NCI-H69 (cell line): ENCODE measurements at regions not wholly inside any gene's neighbourhood (a gene's known extent, or its start where the extent isn't known, plus 50 kb on each side); places are given as distances from the start of the nearest gene placed in this dataset.
"Not testable (repeated sequence)": the region's sequence is repeated elsewhere in the genome, so short reads cannot be mapped to it uniquely, and the experiment has no call there.

Source experiments
- DNase-seq: peaks from one replicate; lab custom pipeline; 2025; lab: John Stamatoyannopoulos, UW

DNA sequence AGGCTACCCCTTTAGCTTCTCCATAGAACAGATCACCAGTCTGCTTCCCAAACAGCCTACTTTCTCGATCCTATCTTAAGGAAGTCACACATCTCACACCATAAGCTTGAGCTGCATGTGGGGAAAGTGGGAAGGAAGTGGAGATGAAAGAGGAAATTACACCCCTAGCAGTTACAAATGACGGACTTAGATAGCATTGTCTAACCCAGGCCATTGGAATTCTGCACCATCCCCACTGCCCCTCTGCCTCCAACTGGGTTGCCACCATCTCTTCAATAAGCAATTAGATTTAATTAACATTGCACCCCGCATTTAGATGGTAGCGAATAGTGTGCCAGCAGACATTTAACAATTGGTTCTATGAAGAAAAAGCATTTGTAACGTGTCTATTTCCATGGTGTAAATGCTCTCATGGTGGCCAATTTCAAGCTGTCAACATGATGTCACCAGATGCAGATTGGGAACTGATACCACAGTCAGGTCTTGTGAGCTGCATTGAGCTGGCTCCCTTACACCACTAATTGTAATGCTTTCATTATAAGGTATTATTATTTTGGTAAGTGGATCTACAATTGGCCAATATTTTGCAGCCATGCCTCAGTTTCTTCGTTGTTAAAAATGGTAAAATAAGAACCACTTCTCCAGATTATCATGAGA is 124.7 kb downstream of the CD24 start:
- no peak for DNase-seq

DNA sequence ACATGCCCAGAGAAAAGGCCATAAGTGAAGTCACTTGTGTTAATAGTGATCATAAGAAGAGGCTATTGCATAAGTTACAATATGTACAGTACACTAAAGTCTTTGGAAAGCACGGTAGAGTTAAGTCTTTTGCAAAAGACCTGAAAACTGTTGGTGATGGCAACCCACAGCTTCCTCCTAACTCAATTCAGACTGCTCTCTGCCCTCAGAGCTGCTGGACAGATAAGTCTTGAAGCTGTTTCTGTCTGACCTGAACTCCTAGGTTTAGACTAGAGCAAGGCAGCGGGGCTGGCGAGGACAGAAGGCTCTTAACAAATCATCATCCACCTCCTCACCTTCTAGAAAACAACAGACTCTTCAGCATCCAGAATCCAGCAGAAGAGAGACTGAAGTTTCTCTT is 125.4 kb downstream of the CD24 start:
- DNase-seq, result no peak

DNA sequence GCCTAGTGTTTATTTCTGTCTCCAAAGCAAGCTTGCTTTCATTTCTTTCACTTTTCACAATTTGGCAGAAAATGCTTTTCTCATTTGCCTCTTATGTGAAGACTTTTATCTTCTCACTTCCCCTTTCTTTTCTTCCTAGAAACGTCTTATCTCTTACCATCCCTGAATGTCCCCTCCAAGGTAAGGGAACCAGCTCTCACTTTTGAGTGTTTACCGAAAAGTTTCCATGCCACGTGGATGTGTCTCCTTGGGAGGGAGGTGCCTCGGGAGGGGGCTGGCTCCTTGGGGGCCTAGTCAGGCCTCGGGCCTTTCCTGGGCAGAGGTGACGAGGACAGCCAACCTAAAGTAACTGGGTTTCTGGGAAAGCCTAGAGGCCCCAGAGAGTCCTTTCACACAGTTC is 127.4 kb downstream of the CD24 start:
- DNase-seq, result no peak

DNA sequence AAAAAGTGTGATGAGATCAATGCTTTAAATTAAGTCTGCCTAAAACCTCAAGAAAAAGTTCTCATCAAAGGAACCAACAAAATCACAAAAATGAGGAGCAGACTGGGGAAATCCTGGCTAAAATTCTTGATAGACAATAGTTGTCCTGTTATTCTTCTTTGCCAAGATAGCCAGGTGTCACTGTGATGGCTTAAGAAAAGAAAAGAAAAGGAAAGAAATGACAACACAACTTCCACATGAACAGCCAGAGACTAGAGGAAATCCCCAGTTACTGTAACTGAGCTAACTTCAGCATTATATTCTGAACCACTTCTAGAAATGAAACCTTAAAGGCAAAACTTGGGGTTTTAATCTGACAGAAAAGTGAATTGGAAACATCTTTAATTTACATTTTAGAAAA is 129.6 kb downstream of the CD24 start:
- DNase-seq, result no peak

DNA sequence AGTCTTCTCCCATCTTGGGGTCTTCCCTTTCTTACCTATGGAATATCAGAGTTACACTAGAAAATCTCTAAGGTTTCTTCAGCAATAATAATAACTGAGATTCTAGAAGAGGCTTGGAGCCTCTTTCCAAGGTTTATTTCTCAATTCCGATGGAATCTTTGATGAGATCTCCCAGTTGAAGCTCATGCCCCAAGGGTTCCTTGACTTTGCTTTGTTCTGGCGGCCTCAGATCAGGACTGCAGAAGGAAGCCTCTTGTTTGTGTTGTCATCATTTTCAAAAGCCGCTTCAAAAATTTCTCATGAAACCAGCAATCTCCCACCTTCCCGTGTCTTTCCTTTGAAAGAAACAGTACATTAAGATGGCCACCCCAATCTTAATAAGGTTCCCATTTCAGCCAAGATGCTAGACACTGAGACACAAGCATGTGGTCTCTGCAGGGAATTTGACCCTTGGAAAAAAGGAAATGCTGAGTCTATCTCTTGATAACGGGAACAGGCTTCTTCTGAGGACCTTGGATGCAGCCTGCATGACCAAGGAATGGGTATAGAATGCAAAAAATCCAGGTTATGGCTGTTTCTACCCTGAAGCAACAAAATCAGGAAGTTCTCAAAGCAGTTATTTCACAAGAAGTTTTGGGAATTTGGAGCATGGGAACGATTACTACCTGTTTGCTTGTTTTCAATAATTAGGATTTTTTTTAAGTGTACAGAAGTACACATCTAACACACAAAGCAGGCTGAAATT is 141.6 kb downstream of the CD24 start:
- DNase-seq, result no peak

DNA sequence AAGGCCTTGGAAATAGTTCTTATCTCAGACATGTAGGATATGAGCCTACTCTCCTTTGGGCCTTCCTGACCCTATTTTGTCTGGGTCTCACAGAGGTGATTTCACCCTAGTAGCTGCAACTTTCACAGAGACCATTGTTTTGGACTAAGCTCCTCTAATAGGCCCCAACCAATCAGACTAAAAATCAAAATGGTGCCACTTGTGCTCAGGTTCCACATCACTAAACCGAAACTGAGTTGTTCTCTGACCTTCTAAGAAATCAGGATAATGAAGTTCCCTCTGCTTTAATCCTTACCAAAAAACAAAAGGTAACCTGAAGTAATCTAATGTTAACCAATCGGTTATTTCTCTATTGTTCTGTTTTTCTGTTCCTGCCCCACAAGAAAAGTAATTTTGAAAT is 143.6 kb downstream of the CD24 start:
- DNase-seq, result no peak

DNA sequence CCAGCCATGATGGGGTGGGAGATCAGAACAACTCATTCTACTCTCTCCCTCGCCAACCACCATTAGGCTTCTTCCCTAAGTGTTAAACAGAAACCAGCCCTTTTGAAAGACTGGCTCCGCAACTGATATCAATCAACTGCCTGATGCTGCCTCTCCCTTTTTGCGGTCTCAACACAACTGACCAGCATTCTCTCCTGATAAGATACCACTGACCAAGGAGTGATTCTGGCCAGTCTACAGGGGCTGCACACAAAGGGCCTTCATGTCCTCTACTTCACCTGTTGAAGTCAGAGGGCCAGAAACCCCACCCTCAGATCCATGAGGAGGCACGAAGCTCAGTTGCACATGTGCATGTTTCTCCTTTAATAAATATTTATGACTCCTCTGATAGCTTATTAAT is 145.1 kb downstream of the CD24 start:
- DNase-seq, result no peak

DNA sequence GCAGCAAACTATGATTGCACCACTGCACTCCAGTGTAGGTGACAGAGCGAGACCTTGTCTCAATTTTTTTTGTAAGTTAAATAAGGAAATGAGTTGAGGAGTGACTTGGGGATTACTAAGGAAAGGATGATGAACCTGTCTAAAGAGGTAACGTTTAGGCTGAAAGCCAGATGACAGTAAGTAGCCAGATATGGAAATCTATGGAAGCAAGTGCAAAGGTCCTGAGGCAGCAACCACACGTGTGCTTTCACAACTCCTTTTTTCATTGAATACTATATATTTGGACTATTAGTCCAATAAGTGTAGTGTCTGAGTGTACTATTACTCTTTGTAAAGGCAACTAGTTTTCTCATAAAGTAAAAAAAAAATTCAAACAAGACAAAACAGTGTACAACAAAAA is 147.4 kb downstream of the CD24 start:
- DNase-seq, result no peak

DNA sequence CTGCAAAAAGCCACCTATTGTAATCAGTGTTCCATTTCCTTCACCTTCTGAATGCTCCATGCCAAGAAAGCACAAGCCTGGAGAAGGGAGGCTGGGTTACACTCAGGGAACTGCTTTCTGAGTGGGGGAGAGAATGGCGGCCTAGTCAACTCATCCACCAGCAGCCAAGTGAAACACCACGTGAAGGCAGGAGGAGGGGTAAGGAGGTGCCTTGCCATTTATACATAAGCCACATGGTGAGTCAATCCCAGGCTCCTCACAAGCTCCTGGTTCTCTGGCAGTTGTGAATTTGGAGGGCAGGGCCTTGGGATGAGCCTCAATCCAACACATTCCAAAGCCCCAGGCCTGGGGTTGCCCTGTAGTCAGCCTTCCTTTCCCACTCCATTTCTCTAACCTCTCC is 149.4 kb downstream of the CD24 start:
- no peak for DNase-seq

DNA sequence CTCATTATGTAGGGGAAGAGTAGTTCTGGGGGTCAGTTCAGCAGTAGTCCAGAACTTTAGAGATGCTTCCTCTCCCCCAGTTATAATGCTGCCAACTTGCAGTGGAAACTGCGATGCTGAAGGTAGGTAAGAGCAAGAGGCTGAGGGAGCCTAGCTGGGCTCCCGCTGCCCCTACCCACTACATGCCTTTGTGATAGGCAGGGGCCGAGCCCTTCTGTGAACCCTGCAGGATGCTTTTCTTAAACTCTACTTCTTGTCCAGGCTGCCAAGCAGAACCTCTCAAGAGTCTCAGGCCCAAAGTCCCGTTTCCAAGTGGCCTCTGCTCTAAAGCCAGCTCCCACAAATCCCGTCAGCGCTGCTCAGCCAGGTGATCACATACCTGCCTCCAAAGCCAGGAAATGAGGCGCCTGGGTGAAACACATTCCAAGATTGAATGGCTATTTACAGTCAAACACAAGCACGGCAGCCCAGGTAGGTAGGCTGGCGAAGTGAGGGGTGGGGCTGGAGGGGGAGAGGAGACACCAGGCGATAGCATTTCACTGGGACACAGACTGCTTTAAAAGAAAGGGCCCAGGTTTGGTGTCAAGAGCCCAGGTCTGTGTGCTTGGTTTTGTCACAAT is 150.7 kb downstream of the CD24 start:
- DNase-seq, result no peak

DNA sequence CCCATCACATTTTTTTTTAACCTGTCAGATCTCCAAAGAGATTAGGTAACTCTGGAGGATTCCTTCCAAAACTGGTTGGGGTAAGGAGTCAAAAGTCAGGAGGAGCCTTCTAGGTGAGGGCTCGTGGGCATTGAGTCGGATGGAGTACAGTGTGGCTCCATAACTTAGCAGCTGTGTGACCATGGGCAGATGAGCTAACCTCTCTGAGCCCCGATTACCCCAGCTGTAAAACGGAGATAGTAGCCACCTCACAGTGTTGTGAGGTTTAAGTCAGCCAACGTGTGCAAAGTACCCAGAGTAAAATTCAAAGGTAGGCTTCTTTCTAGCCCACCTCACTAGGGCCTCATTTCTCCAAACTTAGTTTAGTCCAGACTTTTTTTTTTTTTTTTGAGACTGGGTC is 151.5 kb downstream of the CD24 start:
- DNase-seq, result no peak

DNA sequence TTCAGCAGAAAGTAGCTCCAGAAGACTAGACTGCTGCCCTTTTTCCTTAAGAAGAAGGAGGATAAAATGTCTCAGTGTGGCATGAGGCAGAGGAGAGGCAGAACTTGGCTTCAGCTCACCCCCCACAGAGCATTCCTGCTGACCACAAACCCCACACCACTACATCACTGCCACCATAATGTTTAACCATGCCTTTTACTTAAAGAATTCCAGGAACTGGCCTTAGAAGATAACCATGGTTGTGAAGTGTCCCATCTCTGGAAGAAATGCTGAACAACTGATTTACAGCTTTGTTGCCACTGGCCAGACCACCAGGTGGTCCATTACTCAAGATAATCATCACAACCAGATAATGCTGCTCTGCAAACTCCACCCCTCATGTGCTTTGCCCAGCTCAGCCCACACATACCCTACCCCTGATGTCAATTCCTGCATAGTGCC is 154.1 kb downstream of the CD24 start:
- no peak for DNase-seq

DNA sequence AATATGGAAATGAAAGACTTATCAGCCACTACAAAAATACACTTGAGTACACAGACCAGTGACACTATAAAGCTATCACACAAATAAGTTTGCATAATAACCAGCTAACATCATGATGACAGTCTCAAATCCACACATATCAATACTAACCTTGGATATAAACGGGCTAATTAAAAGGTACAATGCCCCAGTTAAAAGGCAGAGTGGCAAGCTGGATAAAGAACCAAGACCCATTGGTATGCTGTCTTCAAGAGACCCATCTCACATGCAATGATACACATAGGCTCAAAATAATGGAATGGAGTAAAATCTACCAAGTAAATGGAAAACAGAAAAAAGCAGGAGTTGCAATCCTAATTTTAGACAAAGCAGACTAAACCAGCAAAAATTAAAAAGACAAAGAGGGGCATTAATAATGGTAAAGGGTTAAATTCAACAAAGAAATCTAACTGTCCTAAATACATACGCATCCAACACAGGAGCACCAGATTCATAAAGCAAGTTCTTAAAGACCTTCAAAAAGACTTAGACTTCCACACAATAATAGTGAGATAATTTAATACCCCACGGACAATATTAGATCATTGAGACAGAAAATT is 163.3 kb downstream of the CD24 start:
- no peak for DNase-seq

DNA sequence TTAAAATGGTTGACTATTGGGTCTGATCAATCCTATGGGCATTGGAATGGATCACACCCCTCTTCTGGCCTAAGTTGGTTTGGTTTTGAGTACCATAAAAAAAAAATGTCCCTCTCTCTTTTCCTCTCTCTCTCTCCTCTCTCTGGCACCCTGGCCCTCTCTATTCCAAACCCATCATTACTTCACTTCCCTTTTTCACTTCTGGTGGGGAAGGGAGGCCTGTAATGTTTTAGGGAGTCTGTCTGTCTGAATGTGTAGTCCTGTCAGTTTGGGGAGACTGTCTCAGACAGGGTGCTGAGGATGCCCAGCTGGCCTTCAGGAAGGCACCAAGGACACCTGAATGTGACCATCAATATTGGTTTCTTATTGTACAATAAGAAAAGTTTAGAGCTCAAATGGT is 165.8 kb downstream of the CD24 start:
- no peak for DNase-seq

DNA sequence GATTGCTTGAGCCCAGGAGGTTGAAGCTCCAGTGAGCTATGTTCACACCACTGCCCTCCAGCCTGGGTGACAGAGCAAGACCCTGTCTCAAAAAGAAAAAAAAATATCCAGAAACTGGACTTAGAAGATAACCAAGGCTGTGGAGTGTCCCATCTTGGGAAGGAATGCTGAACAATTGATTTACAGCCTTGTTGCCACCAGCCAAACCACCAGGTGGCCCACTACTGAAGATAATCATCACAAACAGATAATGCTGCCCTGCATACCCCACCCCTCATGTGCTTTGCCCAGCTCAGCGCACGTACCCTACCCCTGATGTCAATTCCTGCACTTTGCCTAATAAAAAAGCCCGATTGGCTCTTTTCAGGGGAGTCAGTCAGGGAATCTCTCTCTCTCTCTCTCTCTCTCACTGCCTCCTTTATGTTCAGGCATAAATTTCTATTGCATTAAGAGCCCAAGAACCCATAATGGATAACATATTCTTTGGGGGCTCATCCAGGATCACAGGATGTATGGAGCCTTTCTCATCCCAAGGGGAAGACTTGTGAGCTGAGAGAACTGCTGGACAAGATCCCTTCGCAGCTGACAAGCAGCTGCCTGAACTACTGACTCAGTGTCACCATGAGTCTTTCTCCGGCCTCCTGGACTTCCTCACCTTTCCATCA is 166.4 kb downstream of the CD24 start:
- DNase-seq, result no peak

DNA sequence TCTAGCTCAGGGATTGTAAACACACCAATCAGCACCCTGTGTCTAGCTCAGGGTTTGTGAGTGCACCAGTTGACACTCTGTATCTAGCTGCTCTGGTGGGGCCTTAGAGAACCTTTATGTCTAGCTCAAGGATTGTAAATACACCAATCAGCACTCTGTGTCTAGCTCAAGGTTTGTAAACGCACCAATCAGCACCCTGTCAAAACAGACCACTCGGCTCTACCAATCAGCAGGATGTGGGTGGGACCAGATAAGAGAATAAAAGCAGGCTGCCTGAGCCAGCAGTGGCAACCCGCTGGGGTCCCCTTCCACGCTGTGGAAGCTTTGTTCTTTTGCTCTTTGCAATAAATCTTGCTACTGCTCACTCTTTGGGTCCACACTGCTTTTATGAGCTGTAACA is 168.3 kb downstream of the CD24 start:
- DNase-seq, result not testable (repeated sequence)

DNA sequence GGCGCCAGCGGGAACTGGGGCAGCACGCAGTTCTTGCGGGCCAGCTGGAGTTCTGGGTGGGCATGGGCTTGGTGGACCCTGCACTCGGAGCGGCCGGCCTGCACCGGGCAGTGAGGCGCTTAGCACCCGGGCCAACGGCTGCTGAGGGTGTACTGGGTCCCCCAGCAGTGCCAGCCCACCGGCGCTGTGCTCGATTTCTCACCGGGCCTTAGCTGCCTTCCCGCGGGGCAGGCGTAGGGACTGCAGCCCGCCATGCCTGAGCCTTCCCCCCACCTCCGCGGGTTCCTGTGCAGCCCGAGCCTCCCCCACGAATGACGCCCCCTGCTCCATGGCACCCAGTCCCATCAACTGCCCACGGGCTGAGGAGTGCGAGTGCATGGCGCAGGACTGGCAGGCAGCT is 168.8 kb downstream of the CD24 start:
- DNase-seq, result no peak

DNA sequence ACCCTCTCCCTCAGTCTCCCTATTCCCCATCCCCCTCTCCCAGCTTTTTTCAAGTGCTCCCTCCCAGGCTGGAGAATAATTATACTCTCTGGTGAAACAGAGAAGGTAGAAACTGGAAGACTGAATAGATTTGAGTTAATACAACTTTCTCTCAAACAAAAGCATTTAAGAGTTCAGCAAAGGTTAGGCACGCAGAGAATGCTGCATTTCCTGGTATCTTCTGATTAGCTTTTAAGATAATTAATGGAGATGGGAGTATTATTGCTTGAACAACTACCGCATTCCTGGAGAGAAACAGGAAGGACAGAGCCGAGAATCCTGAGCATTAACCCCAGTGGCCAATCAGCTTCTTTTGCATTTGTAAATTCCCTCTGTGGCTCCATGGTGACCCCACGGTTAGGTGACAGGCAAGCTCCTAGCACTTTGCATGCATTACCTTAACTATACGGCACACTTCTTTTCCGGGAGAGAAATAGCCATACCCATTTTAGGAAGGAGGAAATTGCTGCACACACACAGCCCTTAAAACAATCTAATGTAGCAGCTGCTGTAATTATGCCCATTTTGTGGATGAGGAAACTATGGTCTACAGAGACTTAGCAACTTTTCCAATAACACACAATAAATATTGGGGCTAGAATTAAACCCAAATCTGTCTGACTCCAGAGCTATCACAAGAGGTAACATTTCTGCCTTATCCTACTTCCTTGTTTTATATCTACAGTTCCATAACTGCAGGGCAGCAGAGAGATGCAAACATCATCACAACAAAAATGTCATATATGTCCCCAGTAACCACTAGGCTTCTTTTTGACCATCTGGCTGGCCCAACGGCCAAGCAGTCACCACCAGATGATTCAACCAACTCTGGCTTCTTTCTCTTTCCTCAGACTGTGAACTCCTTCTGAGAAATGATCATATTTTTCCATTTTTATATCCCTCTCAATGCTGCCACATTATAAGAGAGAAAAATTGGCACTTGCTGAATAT is 169.9 kb downstream of the CD24 start:
- DNase-seq, result no peak

DNA sequence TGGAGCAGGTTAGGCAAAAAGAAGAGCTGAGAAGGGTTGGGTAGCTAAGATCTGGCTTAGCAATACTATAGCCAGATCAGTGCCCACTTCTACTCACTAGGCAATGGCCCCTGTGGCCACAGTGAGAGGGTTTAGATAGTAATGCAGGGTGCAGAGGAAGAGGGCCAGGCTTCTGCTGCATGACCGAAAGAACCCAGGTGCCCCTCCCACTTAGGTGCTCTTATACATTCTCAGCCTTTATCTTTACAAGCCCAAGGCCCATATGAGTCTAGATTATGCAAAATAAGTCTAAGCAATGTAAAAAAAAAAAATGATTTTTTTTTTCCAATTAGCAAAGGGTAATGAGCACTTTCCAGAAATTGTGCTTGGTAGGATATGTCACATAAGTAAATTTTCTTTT is 171.3 kb downstream of the CD24 start:
- no peak for DNase-seq

DNA sequence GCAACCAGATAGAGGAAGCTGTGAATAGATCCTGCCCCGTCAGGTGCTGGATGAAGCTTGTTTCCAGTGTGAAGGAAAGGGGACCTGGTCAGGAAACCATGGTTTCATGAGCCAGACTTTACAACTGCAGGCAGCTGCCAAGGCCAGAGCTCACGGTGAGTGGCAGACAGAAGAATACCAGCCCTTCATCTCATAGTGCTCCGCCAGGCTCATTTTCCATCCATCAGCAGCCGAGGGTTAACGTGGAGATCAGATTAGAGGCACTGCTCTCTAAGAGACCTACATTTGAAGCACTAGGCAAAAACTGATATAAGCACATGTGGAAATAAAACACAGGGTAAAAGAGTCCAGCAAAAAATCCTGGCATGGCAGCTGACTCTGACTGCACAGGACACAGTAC is 172.4 kb downstream of the CD24 start:
- no peak for DNase-seq

DNA sequence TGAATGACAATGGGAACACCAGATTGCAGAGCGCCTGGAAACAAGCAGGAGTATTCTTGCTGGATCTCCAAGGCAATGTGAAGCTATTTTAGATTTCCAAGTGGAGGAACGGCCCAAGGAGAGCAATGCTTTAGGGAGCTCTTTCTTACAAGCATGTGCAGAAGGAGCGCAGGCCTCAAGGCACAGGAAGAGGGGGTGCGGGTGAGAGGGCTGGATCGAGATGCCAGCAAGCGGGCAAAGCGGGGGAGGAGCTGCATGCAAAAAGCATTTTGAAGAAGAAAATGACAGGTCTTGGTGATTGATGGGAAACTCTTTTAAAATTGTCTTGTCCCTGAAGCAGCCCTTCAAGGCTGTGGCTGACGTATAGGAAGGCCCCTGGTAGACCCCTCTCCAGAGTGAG is 171.9 kb downstream of the QRSL1 start:
- DNase-seq, result no peak
